HG03342 (cell line): ENCODE measurements at regions not wholly inside any gene's neighbourhood (a gene's known extent, or its start where the extent isn't known, plus 50 kb on each side); places are given as distances from the start of the nearest gene placed in this dataset.

ENCODE experiments used
- ATAC-seq: cut with Tn5 transposase; IDR thresholded peaks from one replicate; pipeline ENCODE4 v1.9.1; 2021; ENCODE audit warnings: mild to moderate bottlenecking, moderate library complexity; ENCODE audit not compliant: unreplicated experiment

- ATAC-seq: no peak
Observed at GRCh38 chr16:27737513-27737912, 187.6 kb downstream of the KATNIP start.
